Calu3 (cell line): ENCODE measurements at regions not wholly inside any gene's neighbourhood (a gene's known extent, or its start where the extent isn't known, plus 50 kb on each side); places are given as distances from the start of the nearest gene placed in this dataset.

Experiments
- BruUV-seq: library from RNA; stranded (reverse); fragments of 400-500 nt; replicated peaks from 2 replicates; lab custom pipeline; 2021; lab: Mats Ljungman, UMichigan
- CTCF ChIA-PET: fragments of 300-600 bp; sonication (Branson Sonifier 250); formaldehyde crosslinking; loops from one replicate; lab custom pipeline; 2022; ENCODE audit warnings: antibody characterized with exemption; lab: Charles Lee
- DNase-seq: peaks from one replicate; pipeline ENCODE4 v3.0.0; 2022
- H3K27ac Mint-ChIP-seq: one replicate; pipeline ENCODE4 v1.8.0; 2022; ENCODE audit warnings: mixed read lengths; ENCODE audit not compliant: unreplicated experiment
- H3K27me3 Mint-ChIP-seq: one replicate; pipeline ENCODE4 v1.8.0; 2022; ENCODE audit warnings: mixed read lengths; ENCODE audit not compliant: unreplicated experiment
- H3K36me3 Mint-ChIP-seq: one replicate; pipeline ENCODE4 v1.8.0; 2022; ENCODE audit warnings: mild to moderate bottlenecking, moderate library complexity, mixed read lengths; ENCODE audit not compliant: insufficient read depth, unreplicated experiment
- H3K4me1 Mint-ChIP-seq: one replicate; pipeline ENCODE4 v1.8.0; 2022; ENCODE audit warnings: mild to moderate bottlenecking, low read depth, mixed read lengths; ENCODE audit not compliant: unreplicated experiment
- H3K4me3 Mint-ChIP-seq: one replicate; pipeline ENCODE4 v1.8.0; 2022; ENCODE audit warnings: mild to moderate bottlenecking, low read depth, moderate library complexity, mixed read lengths; ENCODE audit not compliant: unreplicated experiment
- H3K9me3 Mint-ChIP-seq: one replicate; pipeline ENCODE4 v1.8.0; 2022; ENCODE audit warnings: low read depth, mixed read lengths; ENCODE audit not compliant: unreplicated experiment
- CTCF ChIP-seq: fragments of 200-600 bp; IDR thresholded peaks from one replicate; pipeline ENCODE4 v1.8.0; 2022; ENCODE audit warnings: antibody characterized with exemption; ENCODE audit not compliant: unreplicated experiment
- intact Hi-C: fragments of 100-400 bp; cut with micrococcal nuclease; formaldehyde crosslinking; loops from one replicate; pipeline ENCODE4 v1.10.0; 2022; ENCODE audit not compliant: unreplicated experiment

DNA sequence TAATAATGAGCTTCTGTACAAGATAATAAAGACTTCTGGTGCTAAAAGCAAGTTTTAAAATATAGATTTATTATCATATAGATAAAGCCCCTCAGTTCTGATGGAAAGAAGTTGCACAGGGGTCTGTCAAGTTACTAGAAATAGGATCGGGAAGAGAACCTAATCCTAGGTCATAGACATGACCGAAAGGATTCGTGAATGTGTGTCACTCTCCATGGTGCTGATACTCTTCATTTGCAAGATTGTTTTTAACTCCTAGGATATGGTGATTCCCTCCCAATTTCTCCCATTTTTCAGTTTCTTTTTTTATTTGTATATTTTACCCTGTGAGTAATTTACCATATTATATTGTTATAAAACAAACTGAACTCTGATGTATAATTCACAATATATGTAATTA is 58.9 kb upstream of the CTNNA2 start:
- Mint-ChIP-seq H3K4me1 (no peaks in the 10 kb centered on the region), H3K27ac (no peak overlapping the region), H3K4me3 (no peak overlapping the region), H3K27me3 (no peaks in the 10 kb centered on the region), H3K9me3 (peaks cover 5% of the 10 kb centered on the region), H3K36me3 (no peaks in the 10 kb centered on the region)
- CTCF ChIA-PET, result no interaction called here
- no TSS peak for BruUV-seq
- intact Hi-C loops, result no loop called here
- TF ChIP-seq CTCF, result no peak
- DNase-seq, result no peak

- no peak for TF ChIP-seq CTCF
- H3K9me3 Mint-ChIP-seq, result peaks cover 5% of the 10 kb centered on the region
- CTCF ChIA-PET, result no interaction called here
- intact Hi-C loops, result no loop called here
- no peaks in the 10 kb centered on the region for H3K36me3 Mint-ChIP-seq
- no peak overlapping the region for H3K27ac Mint-ChIP-seq
- H3K27me3 Mint-ChIP-seq, result no peaks in the 10 kb centered on the region
- BruUV-seq, result no TSS peak
- H3K4me1 Mint-ChIP-seq, result no peaks in the 10 kb centered on the region
- no peak for DNase-seq
- no peak overlapping the region for H3K4me3 Mint-ChIP-seq
These were observed 60.2 kb upstream of the CTNNA2 start for GRCh38 chr2:79452651-79453050.

- H3K27me3 Mint-ChIP-seq, result no peaks in the 10 kb centered on the region
- no peaks in the 10 kb centered on the region for H3K4me1 Mint-ChIP-seq
- intact Hi-C loops, result no loop called here
- TF ChIP-seq CTCF, result no peak
- BruUV-seq, result no TSS peak
- CTCF ChIA-PET, result no interaction called here
- H3K4me3 Mint-ChIP-seq, result no peak overlapping the region
- H3K36me3 Mint-ChIP-seq, result no peaks in the 10 kb centered on the region
- DNase-seq, result no peak
- peaks cover 14% of the 10 kb centered on the region for H3K9me3 Mint-ChIP-seq
- no peak overlapping the region for H3K27ac Mint-ChIP-seq
These were observed 65.4 kb upstream of the CTNNA2 start for GRCh38 chr2:79447463-79447862.

DNA sequence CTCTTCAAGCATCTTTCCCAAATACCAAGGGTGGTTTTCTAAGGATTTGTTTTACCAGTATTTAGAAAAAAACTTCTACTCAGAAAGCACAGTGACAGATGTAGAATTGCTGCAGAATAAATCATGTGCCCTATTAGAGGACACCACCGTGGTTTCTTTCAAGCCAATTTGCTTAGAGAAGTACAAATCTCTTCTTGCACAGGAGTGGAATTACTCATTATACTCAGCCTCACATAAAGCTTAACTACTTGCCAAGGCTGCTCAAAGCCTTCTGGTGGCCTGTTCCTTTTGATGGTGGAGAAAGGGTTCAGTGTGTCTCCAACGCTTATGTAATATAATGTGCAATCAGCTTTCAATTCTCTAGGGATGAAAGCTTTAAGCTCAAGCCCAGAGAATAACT is 66.5 kb upstream of the CTNNA2 start:
- H3K4me3 Mint-ChIP-seq, result no peak overlapping the region
- no peak for TF ChIP-seq CTCF
- CTCF ChIA-PET, result no interaction called here
- no peaks in the 10 kb centered on the region for H3K4me1 Mint-ChIP-seq
- no peak for DNase-seq
- H3K36me3 Mint-ChIP-seq, result no peaks in the 10 kb centered on the region
- H3K27ac Mint-ChIP-seq, result no peak overlapping the region
- H3K9me3 Mint-ChIP-seq, result peaks cover 19% of the 10 kb centered on the region
- intact Hi-C loops, result no loop called here
- H3K27me3 Mint-ChIP-seq, result no peaks in the 10 kb centered on the region
- no TSS peak for BruUV-seq
